CD4-positive, alpha-beta T cell treated with Interleukin-6 at 100 ng/mL for 8 hours (primary cell): ENCODE measurements at regions not wholly inside any gene's neighbourhood (a gene's known extent, or its start where the extent isn't known, plus 50 kb on each side); places are given as distances from the start of the nearest gene placed in this dataset.

Source experiments
- DNase-seq: peaks from one replicate; pipeline ENCODE4 v3.0.0-alpha.2; 2020; ENCODE audit warnings: mixed read lengths, low spot score

- DNase-seq, result no peak
Observed at GRCh38 chr2:74065456-74065855, 80.7 kb downstream of the TET3 start.

DNA sequence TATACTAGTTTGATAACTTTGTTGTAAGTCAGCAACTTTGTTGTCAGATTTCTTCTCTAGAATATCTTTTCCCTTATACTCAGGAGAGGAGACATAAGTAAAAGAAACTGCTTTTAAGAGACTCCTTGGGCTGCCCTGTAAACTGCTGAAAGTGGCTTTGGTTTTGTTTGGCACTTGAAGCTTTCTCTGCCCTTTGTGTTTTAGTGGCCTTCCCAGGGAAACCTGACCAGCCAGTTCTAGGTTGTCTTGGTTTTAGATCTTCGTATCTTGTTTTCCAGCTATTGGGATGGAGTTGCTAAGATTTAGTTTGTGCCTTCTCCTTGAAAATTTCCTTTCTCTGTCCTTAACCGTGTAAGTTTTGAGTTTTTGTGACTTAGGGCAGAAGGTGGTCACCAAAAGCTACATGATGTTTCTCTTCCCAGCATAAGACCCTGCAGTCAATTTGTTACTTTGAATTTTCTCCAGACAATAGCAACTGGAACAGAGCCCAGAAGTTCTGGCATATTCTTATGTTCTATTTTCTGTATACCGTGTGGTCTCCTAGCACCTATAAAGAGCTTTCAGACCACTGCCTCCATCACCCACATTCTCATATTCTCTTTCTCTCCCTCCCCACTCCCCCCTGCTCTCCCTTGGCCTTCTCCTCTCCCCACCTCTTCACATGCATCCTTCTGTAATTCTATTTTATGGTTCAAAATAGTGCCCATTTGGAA is 81.1 kb downstream of the BOLA3 start:
- DNase-seq, result no peak

DNA sequence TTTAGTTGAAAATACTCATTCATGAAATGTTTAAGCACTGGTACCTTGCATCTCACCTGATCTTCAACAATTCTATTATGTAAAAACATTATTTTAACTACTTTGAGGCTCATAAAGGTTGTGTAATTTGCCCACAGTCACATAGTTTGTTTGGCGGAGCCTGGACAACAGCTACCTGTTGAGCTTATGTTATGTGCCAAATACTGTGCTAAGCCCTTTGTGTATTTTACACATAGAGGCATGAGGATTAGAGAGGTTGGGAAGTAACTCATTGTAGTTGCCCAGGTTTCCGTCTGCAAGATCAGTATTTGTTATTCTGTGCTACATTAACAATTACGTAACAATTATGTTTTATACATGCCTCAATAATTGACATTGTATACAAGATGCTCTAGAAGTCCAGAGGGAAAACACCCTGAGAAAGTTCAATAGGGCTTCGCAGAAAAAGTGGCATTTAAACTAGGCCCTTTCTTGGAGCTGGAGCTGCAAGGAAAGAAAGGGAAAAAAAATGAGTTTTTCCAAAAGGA is 80.4 kb downstream of the BOLA3 start:
- DNase-seq, result no peak

GRCh38 chr2:74070991-74071390 is 76.7 kb downstream of the BOLA3 start:
- DNase-seq, result no peak

- no peak for DNase-seq
Observed at GRCh38 chr2:74071426-74071825, 76.3 kb downstream of the BOLA3 start.

GRCh38 chr2:74072565-74072964 is 75.1 kb downstream of the BOLA3 start:
- no peak for DNase-seq

- DNase-seq, result no peak
Observed at GRCh38 chr2:74074487-74074886, 73.2 kb downstream of the BOLA3 start.

GRCh38 chr2:74076074-74076470 is 71.6 kb downstream of the BOLA3 start:
- no peak for DNase-seq

DNA sequence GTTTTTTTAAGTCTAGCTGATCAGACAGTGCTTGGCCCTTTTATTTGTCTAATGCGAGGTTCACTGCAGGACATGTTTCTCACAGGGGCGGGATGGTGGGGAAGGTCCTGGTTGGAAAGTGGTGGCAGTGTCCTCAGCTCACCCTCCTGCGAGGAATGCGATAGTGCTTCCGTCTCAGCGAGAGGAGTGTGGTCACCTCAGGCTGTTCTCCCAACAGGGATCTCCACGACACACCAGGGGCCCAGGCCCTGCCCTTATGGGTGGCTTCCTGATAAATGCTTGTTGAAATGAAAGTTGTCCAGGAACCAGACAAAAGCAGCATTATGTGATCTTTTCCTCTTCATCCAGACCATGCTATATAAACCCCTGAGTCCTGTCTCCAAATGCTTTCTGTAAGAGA is 70.1 kb downstream of the BOLA3 start:
- no peak for DNase-seq

- no peak for DNase-seq
Observed at GRCh38 chr2:74078466-74078865, 69.2 kb downstream of the BOLA3 start.

GRCh38 chr2:74079522-74080341 is 68.0 kb downstream of the BOLA3 start:
- DNase-seq, result no peak

DNA sequence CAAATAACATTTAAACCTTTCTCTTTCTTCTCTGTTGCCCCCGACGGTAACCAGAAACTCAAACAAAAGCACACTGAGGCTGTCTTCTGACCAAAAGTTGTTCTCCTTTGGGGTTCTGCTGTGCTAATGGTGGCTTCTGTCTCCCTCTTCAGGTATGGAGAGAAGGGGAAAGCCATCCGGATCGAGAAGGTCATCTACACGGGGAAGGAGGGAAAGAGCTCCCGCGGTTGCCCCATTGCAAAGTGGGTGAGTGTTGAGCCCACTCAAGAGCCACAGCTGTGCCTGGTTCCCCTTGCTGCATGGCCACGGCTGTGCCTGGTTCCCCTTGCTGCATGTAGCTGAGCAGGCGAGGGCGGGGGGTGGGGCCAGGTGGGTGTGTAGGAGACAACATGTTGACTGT is 67.4 kb downstream of the BOLA3 start:
- DNase-seq, result no peak

DNA sequence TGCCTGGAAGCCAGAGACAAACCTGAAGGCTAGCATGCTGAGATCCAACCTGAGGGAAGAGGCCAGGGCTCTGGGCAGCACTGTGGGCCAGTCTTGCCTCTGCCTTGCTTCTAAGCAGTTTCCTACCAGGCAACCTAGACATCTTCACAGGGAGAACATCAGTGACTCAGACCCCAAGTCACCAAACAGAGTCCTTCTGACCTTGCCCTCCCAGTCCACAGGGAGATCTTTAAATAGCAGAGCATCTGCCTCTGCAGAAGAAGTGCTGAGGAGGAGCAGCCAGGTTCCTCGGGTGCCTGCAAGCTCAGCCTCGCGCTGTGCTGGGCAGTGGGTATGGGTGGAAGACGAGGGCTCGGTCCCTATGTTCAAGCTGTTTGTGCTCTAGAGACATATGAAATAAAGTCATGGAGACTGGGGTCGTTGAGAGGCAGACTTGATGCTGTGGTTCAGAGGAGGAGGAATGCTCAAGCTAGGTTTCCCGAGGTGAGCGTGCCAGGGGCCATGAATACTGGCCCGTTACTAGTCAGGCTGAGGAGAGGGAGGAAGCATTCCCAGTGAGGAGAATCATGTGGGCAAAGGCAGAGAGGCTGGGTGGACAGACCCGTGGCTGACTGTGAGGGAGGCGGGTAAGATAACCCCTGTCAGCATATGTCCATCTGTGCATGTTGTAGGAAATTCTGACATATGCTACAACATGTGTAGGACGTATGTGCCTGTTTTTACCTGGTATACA is 66.5 kb downstream of the BOLA3 start:
- DNase-seq, result no peak

DNA sequence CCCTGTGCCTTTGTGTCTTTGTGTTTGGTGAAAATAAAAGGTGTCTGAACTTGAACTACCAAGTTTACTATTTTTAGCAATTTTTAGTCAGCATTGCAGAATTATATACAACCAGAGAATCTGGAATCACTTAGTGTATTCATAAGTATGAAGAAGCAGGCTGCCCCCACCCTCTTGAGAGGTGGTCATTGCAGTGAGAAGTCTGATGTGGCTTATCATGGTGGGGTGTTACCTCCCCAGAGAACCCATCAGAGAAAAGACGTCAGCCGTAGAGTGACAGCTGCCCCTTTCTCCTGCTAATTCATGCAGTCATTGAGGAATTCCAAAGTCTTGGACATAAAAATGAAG is 66.0 kb downstream of the BOLA3 start:
- DNase-seq, result no peak

DNA sequence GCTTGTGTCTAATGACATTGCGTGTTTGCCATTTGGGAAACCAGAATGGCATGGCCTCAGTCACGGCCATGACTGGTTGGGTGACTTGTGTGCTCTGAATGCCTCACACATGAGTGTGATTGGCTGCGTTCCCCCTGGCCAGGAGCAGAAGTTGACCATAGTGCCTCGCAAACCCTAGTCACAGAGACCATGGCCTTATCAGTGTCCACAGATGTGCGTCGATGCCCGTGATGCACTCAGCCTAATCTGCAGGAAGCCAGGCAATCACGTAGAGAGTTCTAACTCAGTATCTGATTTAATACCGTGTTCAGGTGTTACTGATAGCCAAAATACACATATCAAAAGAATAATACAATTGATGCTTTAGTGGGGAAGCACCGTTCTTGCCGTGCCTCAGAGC is 64.0 kb downstream of the BOLA3 start:
- no peak for DNase-seq
